Nucleus accumbens (tissue), 56 donors: ENCODE measurements at regions not wholly inside any gene's neighbourhood (a gene's known extent, or its start where the extent isn't known, plus 50 kb on each side); places are given as distances from the start of the nearest gene placed in this dataset.
"Not testable (repeated sequence)": the region's sequence is repeated elsewhere in the genome, so short reads cannot be mapped to it uniquely, and the experiment has no call there.

ENCODE experiments used
- DNase-seq, 56 donors: peaks; one replicate each; lab custom pipeline; 2025; lab: John Stamatoyannopoulos, UW

DNA sequence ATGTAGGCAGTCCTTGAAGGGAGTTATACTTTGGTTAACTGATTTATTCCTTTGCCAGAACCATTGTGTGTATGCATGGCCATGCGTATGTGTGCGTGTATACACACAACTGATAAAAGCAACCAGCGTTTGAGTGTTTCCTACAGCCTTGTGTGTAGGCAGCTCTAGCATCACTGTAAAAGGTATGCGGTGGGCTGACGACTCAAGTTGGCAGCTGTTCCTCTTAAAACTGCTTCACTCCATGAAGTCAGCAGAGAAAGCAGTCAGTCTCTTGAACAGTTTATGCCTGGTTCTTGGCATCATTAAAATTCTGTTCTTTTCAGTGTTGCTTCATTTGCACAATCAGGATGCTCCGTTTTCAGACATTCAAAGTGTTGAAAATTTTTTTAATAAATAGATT lies 103.5 kb upstream of the FRMPD4 start:
- DNase-seq = no peak

DNA sequence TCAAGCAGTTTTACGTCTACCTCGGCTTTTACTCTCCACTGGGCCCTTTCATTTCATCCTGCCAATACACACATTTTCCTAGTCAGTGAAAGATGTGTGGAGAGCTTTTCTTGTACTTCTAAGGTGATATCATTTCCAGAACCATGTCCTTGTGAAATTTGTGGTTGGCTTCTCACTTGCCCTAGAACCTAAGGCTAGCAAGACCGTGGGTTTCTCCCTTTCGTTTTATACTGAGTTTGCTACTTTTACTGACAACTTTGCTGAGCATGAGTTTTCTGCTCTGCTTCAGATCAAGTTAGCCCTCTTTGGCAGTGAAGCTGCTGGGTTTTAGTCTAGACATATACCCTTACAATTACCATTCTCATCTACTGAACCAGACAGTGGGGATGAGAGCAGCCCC lies 95.7 kb upstream of the FRMPD4 start:
- no peak for DNase-seq

DNA sequence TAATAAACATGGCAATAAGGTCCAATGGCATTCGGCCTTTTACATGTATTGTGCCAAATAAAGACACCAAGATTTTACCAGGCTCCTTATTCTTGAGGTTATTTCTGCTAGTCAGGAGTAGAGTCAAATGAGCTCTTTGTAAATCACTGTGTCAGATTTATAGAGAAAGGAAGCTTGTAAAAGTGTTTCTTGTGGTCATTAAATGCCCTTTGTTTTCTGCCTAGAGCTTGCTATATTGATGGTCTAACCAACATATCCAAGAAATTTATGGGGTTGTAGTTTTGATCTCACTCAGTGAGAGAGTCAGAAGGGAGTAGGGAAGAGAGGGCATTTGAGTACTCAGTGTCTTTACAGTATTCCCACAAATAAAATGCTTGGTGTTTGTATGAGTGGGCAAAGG lies 86.2 kb upstream of the FRMPD4 start:
- no peak for DNase-seq

DNA sequence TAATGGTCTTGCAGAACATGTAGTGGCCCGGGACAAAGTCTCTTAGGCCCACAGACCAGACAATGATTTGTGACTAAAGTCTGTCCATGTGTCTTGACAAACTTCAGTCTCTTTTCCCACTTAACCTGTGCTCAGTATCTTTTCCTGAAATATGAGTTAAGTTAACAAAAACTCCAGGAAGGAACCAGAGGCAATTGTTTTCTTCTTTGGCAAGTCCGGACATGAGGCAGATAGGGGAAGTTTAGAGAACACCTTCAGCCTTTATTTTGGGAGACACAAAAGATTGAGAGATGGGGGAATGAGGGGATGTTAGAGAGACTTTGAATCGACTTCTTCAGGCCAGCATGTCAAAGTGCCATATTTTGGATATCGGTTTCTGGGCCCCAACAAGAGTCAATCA lies 80.2 kb upstream of the FRMPD4 start:
- DNase-seq = no peak

DNA sequence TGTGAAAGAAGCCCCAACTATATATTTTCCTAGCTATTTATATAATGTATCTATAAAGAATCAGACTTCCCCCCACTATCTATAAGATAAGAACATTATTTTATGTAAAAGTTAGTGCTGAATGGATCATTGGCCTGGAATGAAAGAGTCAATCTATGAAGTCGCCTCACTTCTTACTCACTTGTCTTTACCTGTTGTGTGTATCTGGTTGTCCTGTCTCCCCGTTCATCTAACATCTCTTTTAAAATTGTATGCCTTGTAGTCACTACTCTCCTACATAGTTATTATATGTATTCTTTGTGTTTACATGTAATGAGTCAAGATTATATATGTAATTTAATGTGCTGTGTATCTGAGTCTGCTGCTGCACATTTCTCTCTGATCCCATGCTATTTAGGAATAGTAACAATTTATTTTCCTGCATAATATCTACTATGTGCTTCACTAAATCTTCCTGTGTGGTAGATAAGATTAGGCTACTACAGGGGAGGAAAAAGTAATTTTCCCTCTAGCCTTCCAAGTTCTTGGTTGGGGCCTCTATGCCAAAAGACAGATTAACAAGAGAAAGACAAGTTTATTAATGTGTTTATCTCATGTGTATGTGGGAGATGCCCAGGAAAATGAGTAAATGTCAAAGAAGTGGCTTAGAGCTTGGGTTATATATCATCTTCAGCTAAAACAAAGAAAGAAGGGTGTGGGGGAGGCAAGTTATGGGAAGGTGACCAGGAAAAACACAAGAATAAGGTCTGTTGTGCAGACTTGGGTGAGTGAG lies 77.6 kb upstream of the FRMPD4 start:
- no peak for DNase-seq

DNA sequence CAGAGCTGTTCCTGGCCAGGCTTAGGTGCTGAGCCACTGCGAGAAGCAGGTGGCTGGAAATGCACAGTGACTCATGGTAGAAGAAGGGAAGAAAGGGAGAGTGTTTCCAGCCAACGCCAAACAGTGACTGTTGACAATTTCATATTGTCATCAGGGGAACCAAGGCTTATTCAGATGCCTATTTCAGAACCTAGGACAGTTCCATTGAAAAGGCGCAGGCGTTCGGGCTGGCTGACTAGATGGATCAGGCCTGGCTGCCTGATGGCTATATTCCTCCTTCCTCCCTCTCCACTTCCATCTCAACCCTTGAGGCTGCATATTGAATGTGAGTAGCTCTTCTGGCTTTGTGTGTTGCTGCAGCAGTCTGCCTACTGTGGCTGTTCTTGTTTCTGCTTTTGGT lies 73.0 kb upstream of the FRMPD4 start:
- peak in 2 of 56 donors; percentile 0 to 1 for DNase-seq

DNA sequence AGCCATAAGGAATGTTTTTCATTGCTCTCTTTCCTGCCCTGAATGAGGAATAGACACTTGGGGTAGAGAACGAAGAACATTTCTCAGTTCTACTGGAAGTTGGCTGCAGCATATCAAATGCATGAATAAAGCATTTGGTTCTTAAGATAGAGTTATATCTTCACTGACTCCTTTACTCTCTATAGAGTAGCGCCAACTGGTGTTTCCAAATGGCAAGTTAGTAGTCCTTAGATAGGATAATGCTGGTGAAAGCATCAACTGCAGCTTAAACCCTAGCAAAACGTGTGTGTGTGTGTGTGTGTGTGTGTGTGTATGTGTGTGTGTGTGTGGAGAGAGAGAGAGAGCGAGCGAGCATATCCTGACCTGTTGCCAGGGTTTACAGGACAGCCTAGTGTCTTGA lies 62.2 kb upstream of the FRMPD4 start:
- DNase-seq = no peak

DNA sequence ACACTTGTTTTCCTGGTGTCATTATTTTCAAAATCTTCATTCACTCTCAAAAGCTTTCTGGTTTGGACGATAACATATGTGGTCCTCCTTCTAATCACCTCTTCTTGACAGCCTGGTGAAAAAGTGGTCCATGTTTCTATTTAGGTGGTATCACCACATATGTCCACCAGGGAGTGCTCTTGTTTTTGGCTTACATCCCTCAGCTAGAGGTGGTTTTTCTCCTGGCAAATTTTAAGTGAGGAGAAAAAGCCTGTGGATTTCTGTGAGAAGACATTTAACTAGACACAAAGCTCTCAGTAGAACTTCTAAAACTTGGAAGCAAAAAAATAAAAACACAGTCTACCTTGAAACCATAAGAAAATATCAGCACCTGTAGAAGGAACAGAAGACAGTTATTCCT lies 58.0 kb upstream of the FRMPD4 start:
- peak in 2 of 56 donors; percentile 2 to 4 for DNase-seq

DNA sequence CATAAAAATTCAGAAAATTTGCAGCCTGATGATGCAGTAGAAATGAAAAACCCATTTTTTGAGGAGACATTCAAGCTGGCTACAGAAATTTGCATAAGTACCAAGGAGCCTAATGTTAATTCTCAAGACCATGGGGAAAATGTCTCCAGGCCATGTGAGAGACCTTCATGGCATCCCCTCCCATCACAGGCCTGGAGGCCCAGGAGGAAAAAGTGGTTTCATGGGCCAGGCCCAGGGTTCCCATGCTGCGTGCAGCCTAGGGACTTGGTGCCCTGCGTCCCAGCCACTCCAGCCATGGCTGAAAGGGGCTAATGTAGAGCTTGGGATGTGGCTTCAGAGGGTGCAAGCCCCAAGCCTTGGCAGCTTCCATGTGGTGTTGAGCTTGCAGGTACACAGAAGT lies 55.3 kb upstream of the FRMPD4 start:
- not testable (repeated sequence) for DNase-seq
